Stimulated activated naive CD8-positive, alpha-beta T cell treated with anti-CD3 and anti-CD28 coated beads, Interleukin-15, Interleukin-2, amounts not matched to agents 100 U/mL and 50 U/mL, for 24 hours (primary cell): ENCODE measurements at regions not wholly inside any gene's neighbourhood (a gene's known extent, or its start where the extent isn't known, plus 50 kb on each side); places are given as distances from the start of the nearest gene placed in this dataset.

Experiments used
- ATAC-seq: fragments of 150-1000 bp; cut with Tn5 transposase; one replicate; pipeline ENCODE4 v1.10.0; 2021
- DNase-seq: peaks from one replicate; pipeline ENCODE4 v3.0.0; 2021

DNA sequence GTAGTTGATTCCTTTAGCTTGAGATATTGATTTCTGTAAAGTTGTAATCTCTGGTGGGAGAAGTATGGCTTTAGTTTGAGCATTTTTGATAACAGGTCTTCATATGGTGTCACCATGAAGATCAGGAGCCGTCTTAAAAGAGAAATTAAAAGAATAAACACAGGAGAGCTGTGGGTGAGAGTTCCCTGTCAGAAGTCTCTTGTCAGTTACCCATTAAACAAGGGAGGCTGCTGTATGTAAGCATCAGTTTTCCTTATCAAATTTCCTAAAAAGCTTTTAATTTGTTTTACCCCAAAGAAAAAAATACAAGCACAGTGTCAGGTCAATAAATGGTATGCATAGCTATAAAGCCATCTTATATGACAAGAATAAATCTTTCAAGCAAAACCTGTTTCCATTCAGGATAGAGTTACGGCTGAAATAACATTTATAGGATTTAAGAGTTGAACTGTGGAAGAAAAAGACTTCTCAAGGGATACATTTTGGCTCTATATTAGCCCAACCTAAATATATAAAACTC is 767.5 kb downstream of the JRKL start:
- ATAC-seq (no peak), DNase-seq (no peak)

DNA sequence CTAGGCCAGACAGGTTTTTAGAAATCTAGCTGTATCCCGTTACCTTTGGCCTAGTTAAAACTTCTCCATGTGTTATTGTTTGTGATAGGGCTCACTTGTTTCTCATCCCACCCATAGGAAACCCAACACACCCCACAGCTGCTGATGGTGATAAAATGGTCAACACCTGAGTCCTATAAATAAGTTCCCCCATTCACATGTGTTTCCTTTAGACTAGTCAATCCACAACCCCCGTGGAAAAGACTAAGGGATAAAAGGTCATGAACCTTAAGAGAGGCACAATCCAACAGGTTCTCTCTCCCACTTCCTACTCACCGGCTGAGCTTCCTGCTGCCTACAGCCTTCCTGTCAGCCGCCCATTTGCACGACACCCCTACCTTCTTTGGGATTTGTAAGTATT is 768.4 kb downstream of the JRKL start:
- no peak for ATAC-seq

DNA sequence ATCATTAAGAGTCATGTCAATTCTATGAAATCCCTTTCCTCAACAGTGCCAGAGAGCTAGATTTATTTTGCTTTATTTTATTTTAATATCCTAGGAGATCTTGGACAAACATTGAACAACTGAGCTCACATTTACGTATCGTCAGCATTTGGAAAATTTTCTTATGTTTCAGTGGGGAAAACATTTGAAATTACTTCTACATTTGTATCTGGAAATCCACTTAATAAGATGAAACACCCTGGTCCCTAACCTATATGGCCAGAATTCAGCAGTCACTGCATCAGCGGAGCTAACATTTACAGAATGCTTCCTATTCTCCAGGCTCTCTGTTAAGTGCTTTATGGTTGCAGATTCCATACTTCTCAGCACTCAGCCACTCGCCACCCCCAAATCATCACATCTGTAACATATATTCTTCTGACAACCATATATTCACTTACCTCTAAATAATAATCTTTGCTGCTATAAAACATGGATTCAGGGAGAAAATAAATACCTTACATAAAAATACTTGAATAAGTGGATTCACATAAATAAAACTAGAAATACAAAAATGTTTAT is 773.9 kb downstream of the JRKL start:
- ATAC-seq (no peak), DNase-seq (no peak)

More for the DNA sequence above, 768.4 kb downstream of the JRKL start:
- DNase-seq, result no peak

DNA sequence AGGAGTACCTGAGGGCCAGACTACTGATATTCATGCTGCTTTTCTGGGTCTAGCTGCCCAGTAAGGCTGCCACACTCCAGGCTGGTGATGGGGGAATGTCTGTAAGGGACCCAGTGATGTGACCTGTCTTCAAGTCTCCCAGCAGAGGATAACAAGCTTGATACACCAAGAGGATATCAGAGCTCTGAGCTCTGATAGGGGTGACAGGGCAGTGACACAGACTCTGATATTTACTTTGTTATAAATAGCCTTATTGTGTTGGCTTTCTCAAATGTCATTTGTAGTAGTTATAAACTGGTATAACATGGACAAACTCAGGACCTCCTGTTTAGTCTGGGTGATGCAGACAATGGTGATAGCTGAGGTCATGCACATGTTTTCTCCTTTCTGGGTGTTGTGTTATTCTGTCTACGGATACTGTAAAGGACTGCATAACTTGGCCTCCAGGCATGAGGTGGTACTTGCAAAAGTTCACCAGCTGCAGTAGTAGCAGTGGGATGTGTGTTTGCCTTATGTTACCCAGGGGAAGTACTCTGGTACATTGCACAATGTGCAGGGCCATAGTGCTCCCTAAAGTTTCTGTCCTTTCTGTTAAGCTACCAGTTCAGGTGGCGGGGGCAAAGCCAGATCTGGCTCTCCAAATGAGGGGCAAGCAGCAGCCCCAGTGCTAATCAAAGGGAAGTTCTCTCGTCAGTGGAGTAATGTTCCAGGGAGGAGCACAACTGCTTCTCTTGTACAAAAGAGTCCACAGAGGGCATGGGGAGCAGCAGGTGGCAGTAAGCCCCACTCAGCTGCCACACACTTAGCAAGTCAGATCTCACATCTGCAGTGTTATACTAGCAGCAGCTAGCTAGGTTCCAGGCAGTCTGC is 812.2 kb downstream of the JRKL start:
- DNase-seq (no peak), ATAC-seq (no peak)

DNA sequence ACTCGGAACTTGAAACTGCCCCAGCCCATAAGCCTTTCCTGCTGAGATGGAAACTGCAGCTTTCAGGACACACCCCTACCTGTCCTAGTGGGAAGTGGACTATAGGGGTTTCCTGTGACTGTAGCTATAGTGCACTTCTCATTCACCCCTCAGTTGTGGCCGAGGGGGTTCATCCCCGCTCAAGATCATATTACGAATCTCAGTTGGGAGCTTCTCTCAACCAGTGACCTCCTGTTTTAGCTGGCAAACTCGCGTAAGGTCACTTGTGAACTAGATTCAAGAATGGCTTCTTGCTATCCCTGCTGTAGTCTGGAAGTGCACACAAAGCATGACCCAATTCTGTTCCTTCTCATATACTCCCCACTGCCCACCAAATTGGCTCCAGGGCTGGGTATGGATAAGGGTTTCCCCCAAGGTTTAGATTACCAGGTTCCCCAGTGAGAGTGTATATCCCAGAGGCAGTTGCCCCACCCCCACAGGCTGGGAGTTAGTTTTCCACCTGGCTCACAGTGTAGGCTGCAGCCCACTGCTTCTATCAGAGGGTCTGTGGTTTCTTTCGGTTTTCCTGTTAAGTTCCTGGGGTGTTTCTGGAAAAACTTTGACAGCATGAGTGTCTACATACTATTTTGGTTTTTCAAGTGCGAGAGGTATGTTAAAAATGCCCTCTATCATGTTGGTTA is 812.9 kb downstream of the JRKL start:
- ATAC-seq, result no peak
- no peak for DNase-seq

DNA sequence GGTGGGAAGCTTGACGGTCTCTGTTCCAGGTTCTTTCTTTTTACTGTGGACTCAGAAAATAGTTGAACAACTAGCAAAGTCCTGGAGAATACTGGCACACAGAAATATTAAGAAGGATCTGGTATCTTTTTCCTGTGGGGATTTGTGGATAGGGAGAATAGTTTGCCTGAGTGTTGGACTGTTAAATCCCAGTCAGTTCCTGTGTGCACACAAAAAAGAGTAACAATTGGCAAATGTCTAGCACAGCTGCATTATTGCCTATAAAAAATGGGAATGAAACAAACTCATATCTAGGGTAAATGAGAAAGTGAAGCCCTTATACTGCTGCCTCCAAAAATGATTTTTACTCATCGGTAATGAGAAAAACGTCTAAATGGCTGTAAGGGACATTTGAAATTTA is 828.2 kb downstream of the JRKL start:
- DNase-seq (no peak), ATAC-seq (no peak)

DNA sequence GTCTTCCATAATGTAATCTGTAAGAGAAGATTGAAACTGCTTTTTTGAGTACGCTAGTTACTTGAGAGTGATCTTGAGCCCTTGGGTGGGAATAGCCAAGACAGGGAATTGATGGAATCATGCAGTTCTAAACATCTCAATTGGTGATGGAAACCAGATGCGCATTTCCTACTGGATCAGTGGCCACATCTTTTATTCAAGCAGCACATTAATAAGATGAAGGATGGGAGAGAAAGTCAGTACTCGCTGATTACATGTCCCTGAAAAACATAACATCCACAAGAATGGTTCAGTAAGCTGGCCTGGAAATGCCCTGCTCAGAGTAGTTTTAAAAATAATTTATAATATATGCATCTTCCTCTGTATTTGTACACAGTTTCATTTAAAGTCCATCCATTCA is 833.8 kb downstream of the JRKL start:
- DNase-seq (no peak), ATAC-seq (no peak)

DNA sequence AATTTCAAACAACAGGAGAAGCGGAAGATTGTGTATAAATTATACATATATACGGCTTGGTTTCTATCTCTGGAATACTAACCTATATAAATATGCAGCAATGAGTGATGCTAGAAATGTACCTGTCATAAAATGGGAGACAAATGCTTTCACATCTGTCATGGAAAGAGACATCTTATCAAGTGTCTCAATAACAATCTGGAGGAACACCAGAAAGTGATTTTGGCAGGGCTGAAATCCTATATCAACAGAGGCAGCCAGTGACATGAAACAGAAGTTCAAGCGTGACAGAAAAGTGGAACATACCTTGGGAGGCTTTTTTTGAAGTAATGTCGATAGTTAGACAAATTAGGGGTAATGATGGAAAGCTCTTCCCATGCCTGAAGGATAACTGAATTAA is 834.6 kb downstream of the JRKL start:
- DNase-seq (no peak), ATAC-seq (no peak)

DNA sequence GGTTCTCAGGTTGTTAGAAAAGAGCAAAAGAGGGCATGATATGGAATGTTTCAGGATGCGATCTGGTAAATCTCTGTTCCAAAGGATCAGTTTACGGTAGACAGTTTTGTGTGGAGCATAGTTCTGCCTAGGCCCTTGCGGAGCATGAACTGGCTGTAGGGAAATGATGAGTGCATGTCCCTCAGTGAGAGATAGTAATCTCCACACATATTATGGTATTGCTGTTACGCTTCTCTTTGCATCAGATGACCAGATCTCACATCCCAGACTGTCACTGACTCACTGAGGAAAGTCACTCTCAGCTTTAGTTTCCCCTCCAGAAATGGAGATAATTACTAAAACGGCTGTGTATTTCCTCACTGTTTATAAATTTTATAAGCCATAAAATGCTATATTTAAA is 836.0 kb downstream of the JRKL start:
- ATAC-seq (no peak), DNase-seq (no peak)

DNA sequence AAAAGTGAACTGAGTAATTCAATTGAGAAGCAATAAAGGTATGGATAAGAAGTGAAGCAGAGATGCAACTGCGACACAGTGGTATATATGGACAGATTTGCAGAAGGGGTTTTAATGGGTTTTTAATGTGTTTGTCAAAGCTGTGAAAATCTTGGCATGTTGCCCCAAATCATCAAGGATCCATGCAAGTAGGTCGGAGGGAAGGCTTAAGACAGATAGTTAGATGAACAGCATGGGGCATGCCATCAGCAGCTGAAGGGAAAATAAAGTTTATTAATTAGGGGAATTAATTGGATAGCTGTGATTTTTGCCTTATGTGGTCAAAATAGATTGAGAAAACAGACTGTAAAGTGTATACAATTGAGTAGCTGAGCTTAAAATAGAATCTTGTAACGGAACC is 840.1 kb downstream of the JRKL start:
- DNase-seq (no peak), ATAC-seq (no peak)

DNA sequence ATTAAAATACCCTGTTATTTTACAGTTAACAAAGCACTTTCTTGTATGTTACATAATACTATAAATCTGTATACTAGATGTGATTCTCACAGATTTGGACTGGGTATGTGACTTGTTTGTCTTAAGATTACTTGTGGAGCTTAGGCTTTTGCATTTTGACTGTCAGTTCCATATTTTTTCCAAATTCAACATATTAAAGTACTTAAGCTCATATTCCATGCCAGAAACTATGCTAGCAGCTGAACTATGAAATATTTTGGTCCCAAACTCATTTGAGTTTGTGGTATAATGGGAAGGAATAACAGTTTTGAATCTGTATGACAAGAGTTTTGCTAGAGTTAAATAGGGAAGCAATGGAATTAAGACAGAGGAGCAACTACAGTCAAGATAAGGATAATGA is 841.4 kb downstream of the JRKL start:
- DNase-seq, result no peak
- no peak for ATAC-seq

DNA sequence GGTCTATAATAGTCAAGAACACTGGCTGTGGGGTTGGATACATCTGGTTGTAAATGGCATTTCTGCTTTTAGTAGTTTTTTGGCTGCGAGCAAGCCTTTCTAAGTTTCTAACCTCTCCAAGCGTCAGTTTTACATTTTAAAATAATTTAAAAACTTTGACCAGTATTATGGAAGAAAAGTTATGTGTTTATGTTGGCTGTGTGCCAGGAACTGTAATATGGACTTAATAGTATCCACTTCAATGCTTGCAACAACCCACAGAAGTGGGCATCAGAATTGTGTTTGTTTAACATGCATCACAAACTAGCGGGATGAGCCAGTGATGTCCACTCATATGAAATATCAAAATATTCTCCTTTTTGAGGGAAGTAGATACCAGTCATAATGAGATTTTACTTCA is 844.2 kb downstream of the JRKL start:
- ATAC-seq (no peak), DNase-seq (no peak)

DNA sequence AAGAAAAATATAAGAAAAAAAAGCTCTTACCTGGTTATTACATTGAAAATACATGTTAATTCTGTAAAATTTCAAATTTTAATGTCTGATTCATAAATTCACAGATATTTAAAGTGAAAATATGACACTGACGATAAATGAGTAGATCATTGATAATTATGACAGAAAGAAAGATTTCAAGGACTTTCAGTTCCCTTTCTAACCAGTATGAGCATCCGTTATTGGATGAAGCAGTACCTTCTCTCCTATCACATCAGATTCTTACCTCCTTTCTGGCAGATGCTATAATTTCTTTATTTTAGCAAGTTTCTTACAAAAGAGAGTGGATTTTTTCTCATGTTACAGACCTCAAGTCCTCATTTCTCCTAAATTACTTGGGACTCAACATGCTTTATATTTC is 847.3 kb downstream of the JRKL start:
- no peak for DNase-seq
- ATAC-seq, result no peak

DNA sequence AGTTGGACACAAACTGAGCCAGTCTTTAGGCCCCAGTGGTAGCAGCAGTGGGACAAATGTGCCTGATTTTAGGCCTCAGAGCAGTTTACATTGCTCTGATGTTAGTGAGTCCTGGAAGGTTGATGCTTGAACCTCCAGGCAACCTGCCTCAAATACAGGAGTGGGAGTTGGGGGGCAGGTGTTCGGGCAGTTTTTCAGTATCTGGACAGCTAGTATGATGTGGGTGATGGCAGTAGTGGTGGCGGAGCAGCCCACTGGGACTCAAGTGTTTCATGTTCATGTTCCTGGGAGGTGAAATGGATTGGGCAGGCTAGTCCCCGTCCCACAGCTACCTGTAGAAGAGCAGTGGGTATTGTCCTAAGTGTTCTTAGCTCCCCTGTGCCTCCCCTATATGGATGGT is 857.8 kb downstream of the JRKL start:
- ATAC-seq (no peak), DNase-seq (no peak)

DNA sequence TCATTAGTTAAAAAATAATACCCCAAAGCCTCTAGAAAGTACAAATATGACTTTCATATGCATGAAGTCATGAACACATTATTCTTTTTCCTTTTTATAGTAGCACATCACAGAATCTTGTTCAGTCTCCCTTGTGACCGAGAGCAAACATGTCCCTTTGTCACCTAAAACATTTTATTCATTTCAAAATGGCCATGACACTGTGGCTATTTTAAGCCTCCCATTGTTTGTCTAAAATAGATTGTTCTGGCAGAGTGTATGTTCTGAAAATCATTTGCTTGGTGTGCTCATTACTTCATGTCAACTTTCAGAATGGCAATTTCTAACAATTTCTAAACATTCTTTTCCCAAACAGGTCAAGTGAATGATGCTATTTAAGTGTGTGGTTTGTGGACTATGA is 865.0 kb downstream of the JRKL start:
- DNase-seq, result no peak
- no peak for ATAC-seq

DNA sequence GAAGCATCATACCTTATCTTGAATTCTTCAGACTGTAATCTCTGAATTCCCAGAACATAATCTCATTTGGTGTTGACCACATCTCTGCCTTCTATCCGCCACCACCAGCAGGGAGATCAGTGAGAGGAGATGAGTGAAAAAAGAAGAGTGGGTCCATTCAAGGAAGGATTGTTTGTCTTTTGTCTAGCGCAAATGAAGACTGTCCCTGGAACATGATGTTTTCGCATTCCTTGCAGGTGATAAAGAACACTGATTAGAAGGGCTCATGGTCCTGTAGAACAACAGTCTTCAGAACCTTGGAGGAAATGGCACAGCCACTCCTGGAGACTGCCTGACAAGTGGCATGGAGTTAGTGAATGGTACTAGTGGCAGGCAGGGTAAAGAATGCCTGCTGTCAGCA is 869.6 kb downstream of the JRKL start:
- ATAC-seq (no peak), DNase-seq (no peak)

DNA sequence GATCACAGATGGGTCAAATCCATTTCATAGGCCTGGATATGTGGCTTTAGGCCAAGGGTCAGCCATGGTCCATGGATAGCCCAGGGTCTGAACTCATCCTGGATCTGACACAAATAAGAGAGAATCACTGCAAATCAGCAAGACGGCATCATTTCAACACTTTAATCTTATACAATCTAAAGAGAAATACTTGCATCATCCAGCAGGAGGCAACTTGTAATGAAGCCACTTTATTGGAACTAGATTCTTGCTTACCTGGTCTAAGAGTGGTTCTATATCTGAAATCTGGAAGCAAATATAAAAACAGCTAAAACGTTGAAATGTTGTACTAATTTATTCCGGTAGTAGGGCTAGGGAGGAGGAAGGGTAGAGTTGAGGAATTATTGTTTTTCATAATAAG is 870.1 kb downstream of the JRKL start:
- ATAC-seq (no peak), DNase-seq (no peak)

DNA sequence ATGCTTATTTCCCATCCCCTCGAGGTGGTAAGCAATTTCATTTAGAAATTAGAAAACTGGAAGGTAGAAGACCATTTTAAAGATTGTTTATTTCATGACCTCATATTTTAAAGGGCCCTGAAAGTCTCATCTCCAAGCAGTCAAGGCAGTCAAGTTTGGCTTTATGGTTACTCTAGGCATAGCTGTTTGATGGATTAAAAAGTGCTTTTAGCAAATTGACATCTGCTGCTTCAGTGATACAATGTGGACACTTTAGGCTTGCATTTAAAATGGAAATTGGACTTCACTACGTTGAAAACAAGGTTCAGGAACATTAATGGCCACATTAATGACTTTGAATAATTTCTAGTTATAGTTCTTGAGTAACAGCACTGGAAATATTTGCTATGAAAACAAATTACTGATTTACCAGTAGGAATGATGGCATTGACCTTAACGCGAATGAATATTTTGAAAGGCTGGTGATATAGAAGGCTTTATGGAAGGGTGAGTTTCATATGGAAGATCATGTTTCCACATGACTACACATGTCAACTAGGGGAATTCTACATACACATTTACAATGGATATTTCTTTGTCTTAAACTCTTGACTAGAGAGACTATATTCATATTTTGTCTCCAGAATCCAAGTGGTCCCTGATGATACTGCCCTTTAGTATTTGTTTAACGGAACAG is 873.5 kb downstream of the JRKL start:
- DNase-seq (no peak), ATAC-seq (no peak)

DNA sequence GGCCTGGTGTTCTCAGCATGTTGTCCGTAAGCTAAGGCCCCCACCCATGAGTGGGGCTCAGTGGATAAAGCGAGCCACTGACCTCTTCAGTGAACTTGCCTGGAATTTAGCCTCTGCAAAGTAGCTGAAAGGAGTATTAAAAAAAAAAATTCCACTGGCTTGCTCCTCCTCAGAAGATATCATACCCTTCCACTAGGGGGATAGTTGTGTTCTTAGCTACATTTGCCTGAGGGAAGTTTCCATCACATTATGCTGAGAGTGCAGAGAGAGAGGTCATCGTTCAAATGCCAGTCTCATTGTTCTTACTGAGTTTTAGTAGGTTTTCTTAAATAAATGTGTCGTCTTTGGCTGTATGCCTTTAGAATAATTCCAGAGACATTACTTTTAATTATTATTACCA is 879.7 kb downstream of the JRKL start:
- ATAC-seq (no peak), DNase-seq (no peak)

DNA sequence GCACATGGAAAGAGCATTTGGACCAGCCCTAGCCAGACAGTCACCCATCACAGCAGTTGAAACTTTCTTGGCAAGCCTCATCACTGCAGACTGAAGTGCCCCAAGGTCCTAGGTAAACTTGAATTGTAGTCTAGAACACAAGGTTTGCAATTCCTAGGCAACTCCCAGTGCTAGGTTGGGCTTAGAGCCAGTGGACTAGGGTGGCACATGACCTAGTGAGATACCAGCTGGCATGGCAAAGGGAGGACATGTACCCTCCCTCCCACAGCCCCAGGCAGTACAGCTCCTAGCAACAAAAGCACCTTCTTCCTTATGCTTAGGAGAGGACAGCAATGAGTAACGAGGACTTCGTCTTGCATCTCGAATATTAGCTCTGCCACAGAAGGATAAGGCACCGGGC is 889.5 kb downstream of the JRKL start:
- DNase-seq (no peak), ATAC-seq (no peak)

DNA sequence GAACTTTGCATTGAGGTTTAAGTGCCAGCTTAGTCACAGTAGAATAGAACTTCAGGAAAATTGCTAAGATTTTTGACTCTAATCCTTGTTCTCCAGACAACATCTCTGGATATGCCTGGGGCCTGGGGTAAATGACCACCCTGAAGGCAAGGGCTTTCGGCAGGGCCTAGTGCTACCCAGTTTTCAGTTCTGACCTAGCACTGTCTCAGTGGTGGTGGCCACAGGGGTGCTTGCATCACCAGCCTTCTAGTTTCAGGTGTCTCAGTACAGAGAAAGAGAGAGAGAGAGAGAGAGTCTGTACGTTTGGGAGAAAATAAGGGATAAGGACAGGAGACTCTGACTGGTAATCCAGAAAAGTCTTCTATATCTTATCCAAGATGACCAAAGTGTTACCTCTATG is 890.5 kb downstream of the JRKL start:
- ATAC-seq, result no peak
- DNase-seq, result no peak

DNA sequence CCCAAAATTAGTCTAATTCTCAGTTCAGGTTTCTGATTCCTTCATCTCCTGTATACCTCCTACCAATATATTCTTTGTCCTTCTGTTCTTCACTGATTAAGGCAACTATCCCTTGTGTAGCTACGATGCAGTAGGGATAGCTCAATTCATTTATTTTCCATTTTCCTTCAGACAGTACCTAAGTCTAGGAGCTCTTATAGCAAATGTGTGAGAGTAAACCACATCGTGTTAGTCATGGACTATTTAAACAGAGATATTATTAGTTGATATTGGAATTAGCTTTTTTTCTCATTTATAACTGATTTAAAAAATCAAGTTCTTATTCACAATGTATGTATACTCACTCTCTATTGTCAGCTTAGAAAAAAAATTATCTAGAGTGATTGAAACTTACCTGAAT is 900.0 kb downstream of the JRKL start:
- DNase-seq, result no peak
- ATAC-seq, result no peak
